Ramos (cell line): ENCODE measurements at regions not wholly inside any gene's neighbourhood (a gene's known extent, or its start where the extent isn't known, plus 50 kb on each side); places are given as distances from the start of the nearest gene placed in this dataset.
"Not testable (repeated sequence)": the region's sequence is repeated elsewhere in the genome, so short reads cannot be mapped to it uniquely, and the experiment has no call there.

Experiments used
- in situ Hi-C: fragments of 300-500 bp; cut with MboI; formaldehyde crosslinking; loops from one replicate; pipeline ENCODE4 v1.14.3; 2022; ENCODE audit warnings: low sequenced_read_pairs; ENCODE audit not compliant: unreplicated experiment

DNA sequence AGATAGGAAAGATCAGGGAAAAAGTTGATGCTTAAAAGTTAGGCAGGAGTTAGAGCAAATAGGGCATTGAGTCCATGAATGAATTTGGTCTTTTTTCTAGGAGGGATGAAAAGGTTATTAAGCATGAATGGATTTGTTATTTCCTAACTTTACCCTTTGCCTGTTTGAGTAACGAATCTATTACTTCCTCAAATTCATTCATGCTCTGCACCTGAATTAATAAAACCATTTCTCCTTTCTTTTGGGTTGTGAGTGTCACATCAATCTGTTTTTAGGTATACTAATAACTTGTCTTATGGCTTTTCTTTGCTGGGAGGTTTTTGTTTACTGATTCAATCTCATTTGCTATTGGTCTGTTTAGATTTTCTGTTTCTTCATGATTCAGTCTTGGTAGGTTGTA, 1217.7 kb upstream of the CELF2 start:
- in situ Hi-C loops: no loop called here

DNA sequence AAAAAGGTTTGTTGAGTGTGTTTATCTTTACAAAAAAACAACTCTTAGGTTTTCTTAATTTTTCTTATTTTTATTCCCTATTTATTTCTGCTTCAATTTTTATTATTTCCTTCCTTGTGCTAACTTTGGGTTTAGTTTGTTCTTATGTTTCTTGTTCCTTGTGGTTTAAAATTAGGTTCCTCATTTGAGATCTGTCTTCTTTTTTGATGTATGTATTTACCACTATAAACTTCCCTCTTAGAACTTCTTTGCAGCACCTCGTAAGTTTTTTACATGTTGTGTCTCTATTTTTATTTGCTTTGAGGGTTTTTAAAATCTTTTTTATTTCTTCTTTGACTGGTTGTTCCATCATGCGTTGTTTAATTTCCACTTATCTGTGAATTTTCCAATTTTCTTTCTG, 1217.1 kb upstream of the CELF2 start:
- in situ Hi-C loops: no loop called here

DNA sequence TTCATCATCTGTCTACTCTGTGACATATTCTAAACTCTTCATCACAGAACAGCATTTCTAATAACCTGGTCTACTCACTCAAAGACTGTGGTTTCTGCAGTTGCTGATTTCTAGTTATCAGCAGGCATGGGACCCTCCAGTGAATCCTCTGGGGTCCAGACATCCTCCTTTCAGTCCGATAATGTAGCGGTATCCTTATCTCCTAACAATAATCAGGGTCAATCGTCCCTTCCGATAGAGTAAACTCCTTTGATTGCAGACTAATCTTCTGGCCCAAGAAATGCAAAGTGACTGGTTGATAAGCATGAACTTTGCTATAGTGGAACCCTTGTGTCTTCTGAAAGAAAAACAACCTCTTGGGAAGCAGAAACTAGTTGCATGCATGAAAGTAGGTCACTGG, 1209.8 kb upstream of the CELF2 start:
- in situ Hi-C loops: no loop called here

- in situ Hi-C loops: no loop called here
Measured at GRCh38 chr10:9811601-9812000, 1206.1 kb upstream of the CELF2 start.

GRCh38 chr10:9814285-9814864, 1203.3 kb upstream of the CELF2 start:
- in situ Hi-C loops: no loop called here

- in situ Hi-C loops: no loop called here
Measured at GRCh38 chr10:9819756-9820494, 1197.7 kb upstream of the CELF2 start.

- in situ Hi-C loops: no loop called here
Measured at GRCh38 chr10:9823268-9823930, 1194.3 kb upstream of the CELF2 start.

GRCh38 chr10:9824631-9825071, 1193.0 kb upstream of the CELF2 start:
- in situ Hi-C loops: no loop called here

DNA sequence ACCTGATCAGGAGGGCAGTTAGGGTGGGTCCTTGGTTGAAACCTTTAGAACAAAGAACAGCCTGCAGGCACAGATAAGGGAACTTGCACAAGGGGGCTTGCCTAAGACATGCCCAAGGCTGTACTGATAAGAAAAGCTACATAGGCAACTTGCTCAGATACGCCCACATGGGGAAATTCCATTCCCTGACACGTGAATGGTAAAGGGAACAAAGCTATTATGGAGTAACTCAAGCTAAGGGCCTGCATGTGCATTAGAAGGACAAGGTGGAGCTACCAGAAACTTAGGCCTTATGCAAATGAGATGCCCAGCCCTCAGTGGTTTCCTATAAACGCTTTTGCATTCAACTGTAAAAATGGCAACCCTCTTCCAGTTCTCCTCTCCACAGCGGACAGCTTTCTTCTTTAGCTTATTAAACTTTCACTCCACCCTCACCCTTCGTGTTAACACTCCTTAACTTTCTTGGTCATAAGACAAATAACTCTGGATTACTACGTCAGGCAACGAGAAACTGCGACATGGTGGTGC, 1192.1 kb upstream of the CELF2 start:
- in situ Hi-C loops: no loop called here

- in situ Hi-C loops: no loop called here
Measured at GRCh38 chr10:9828110-9828509, 1189.6 kb upstream of the CELF2 start.

GRCh38 chr10:9833942-9834341, 1183.7 kb upstream of the CELF2 start:
- in situ Hi-C loops: no loop called here

DNA sequence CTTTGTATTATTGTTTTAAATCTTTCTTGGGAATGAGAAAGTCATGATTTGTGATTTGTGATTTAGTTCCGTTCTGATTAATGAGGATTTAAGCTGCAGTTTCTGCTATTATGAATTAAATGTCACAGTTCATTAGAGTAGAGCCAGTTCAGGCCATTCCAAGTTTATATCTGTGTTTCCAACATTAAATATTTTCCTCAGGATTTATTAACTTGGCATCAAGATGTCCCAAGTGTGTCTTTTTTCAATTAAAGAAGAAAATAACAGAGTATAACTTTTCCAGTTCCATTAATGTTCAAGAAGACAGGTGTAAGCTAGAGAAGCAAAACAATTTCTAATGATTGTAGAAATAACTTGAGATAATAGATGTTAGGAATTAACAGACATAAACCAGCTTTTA, 1183.2 kb upstream of the CELF2 start:
- in situ Hi-C loops: no loop called here

- in situ Hi-C loops: no loop called here
Measured at GRCh38 chr10:9845075-9845474, 1172.6 kb upstream of the CELF2 start.

- in situ Hi-C loops: no loop called here
Measured at GRCh38 chr10:9848278-9848677, 1169.4 kb upstream of the CELF2 start.

DNA sequence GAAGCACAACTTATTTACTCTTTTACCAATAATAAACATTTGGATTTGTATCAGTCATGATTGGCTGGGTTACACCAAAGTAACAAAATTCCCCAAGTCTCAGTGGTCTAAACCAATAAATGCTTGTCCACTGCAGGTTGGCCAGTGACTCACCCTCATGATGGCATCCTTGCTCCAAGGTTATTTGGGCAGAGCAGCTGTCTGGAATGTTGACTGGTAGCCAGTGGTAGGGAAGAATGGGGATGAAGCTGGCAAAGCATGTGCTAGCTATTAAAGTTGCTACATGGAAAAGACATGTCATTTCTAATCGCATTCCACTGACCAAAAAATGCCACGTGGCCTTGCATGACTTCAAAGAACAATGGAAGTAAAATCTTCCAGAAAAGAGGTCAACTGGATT, 1168.7 kb upstream of the CELF2 start:
- in situ Hi-C loops: no loop called here

GRCh38 chr10:9850415-9850814, 1167.3 kb upstream of the CELF2 start:
- in situ Hi-C loops: no loop called here

GRCh38 chr10:9851808-9852207, 1165.9 kb upstream of the CELF2 start:
- in situ Hi-C loops: no loop called here

GRCh38 chr10:9853405-9854355, 1164.0 kb upstream of the CELF2 start:
- in situ Hi-C loops: no loop called here

GRCh38 chr10:9855451-9855850, 1162.2 kb upstream of the CELF2 start:
- in situ Hi-C loops: not testable (repeated sequence)

- in situ Hi-C loops: no loop called here
Measured at GRCh38 chr10:9858816-9859215, 1158.9 kb upstream of the CELF2 start.
